NT2/D1 (cell line): ENCODE measurements at regions not wholly inside any gene's neighbourhood (a gene's known extent, or its start where the extent isn't known, plus 50 kb on each side); places are given as distances from the start of the nearest gene placed in this dataset.

Experiments used
- SUZ12 ChIP-seq: IDR thresholded peaks from 2 replicates; pipeline ENCODE4 v1.6.1; 2011; ENCODE audit not compliant: insufficient read length, insufficient read depth; ENCODE audit errors: extremely low read depth
- ZNF274 ChIP-seq: IDR thresholded peaks from 2 replicates; pipeline ENCODE4 v1.6.1; 2011; ENCODE audit warnings: mild to moderate bottlenecking, low read depth, low read length

- TF ChIP-seq SUZ12 (no peak), ZNF274 (no peak)
Measured at GRCh38 chr16:80408014-80408413, 132.8 kb upstream of the DYNLRB2 start.
